Activated naive CD8-positive, alpha-beta T cell treated with anti-CD3 and anti-CD28 coated beads for 36 hours (primary cell): ENCODE measurements at regions not wholly inside any gene's neighbourhood (a gene's known extent, or its start where the extent isn't known, plus 50 kb on each side); places are given as distances from the start of the nearest gene placed in this dataset.
"Not testable (repeated sequence)": the region's sequence is repeated elsewhere in the genome, so short reads cannot be mapped to it uniquely, and the experiment has no call there.

Experiments
- DNase-seq: peaks from one replicate; pipeline ENCODE4 v3.0.0; 2021
- H3K27ac Mint-ChIP-seq: one replicate; pipeline ENCODE4 v1.8.0; 2022; ENCODE audit warnings: mild to moderate bottlenecking, moderate library complexity, mixed read lengths
- H3K27me3 Mint-ChIP-seq: one replicate; pipeline ENCODE4 v1.8.0; 2022; ENCODE audit warnings: mild to moderate bottlenecking, mixed read lengths
- H3K36me3 Mint-ChIP-seq: one replicate; pipeline ENCODE4 v1.8.0; 2021; ENCODE audit warnings: mild to moderate bottlenecking, mixed read lengths
- H3K4me1 Mint-ChIP-seq: one replicate; pipeline ENCODE4 v1.8.0; 2021; ENCODE audit warnings: mixed read lengths
- H3K4me3 Mint-ChIP-seq: one replicate; pipeline ENCODE4 v1.8.0; 2022; ENCODE audit warnings: mild to moderate bottlenecking, moderate library complexity, mixed read lengths
- H3K9me3 Mint-ChIP-seq: one replicate; pipeline ENCODE4 v1.8.0; 2022; ENCODE audit warnings: mixed read lengths

DNA sequence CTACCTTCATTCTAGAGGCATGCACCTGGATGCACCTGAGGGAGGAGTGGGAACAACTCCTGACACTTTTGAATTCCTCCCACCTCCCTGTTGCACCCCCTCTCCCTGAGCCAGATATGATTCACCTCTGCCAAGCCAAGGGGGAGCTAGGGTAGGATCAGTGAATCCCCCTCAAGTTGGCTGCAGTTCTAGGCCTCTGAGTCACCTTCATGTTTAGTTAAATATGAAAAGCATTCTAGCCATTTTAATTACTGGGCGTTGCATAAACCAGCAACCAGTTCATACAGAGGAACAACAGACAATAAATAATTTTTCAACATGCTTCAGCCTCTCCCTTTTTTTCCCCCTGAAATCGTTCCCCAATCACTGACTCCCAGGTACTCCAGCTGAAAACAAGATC, 1440.2 kb downstream of the ADGRL3 start:
- no peak for DNase-seq
- no peak overlapping the region for H3K27ac Mint-ChIP-seq
- H3K4me3 Mint-ChIP-seq: no peak overlapping the region
- H3K36me3 Mint-ChIP-seq: no peaks in the 10 kb centered on the region
- H3K4me1 Mint-ChIP-seq: no peaks in the 10 kb centered on the region
- H3K27me3 Mint-ChIP-seq: no peaks in the 10 kb centered on the region
- H3K9me3 Mint-ChIP-seq: peaks cover 6% of the 10 kb centered on the region

DNA sequence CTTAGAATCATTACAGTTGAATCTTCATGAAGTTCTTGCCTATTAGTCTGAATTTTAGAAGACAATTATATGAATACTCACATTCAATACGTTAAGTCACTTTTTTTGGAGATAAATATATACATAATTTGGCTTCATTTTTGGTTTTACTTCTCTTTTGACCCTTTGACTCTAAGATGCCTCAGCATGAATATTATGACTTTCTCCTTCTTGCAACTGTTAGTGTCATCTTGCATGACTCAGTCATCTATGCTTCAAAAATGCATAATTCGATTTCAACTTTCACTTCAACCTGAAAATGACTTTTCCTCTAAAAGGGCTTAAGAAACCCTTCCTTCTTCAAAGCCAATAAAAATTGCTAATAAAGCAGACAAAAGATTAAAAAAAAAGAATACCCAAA, 1427.5 kb downstream of the ADGRL3 start:
- Mint-ChIP-seq H3K4me3 (no peak overlapping the region), H3K36me3 (no peaks in the 10 kb centered on the region), H3K9me3 (peaks cover 6% of the 10 kb centered on the region), H3K27ac (no peak overlapping the region), H3K4me1 (no peaks in the 10 kb centered on the region), H3K27me3 (no peaks in the 10 kb centered on the region)
- no peak for DNase-seq

GRCh38 chr4:62627141-62627540, 1427.0 kb downstream of the ADGRL3 start:
- H3K4me3 Mint-ChIP-seq: no peak overlapping the region
- no peak for DNase-seq
- H3K9me3 Mint-ChIP-seq: peaks cover 5% of the 10 kb centered on the region
- no peaks in the 10 kb centered on the region for H3K36me3 Mint-ChIP-seq
- H3K27me3 Mint-ChIP-seq: no peaks in the 10 kb centered on the region
- H3K4me1 Mint-ChIP-seq: no peaks in the 10 kb centered on the region
- H3K27ac Mint-ChIP-seq: no peak overlapping the region

DNA sequence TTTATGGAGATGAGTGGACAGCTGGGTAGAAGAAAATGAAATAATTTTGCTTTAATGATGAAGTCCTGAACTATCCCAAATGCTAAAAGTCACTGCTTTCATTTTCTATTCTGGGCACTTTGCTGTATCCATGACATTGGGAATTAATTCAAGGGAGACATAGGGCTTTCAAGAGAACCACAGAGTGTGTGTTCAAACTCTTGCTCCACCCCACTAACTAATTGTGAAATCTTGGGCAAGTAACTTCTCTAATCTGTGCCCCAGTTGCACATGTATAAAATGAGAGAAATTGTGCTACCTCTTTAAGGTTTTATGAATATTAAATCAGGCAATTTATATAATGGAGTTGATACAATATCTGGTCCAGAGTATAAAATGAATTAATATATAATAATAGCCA, 1422.0 kb downstream of the ADGRL3 start:
- H3K27me3 Mint-ChIP-seq: no peaks in the 10 kb centered on the region
- H3K9me3 Mint-ChIP-seq: peaks cover 10% of the 10 kb centered on the region

DNA sequence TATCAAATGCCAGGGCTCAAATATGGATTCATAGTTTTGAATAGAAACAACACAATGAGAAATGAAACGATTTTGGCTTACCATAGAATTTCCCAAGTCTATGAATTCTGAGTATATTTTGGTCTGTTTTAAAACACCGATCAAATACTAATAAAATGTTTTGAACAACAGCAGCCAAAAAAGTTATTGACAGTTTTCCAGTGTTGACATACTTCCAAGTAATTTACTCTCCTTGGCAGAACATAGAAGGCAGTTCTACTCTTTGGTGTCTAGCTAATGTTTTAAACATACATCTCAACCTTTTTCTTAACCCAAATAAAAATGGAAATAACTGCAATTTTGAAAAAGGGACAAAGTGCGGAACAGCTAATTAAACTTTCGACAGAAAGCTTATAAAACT, 1419.8 kb downstream of the ADGRL3 start:
- DNase-seq: no peak
- Mint-ChIP-seq H3K36me3 (no peaks in the 10 kb centered on the region), H3K4me1 (no peaks in the 10 kb centered on the region), H3K9me3 (peaks cover 8% of the 10 kb centered on the region), H3K27me3 (no peaks in the 10 kb centered on the region), H3K27ac (no peak overlapping the region), H3K4me3 (no peak overlapping the region)

More for the DNA sequence above, 1422.0 kb downstream of the ADGRL3 start:
- Mint-ChIP-seq H3K27ac (no peak overlapping the region), H3K36me3 (no peaks in the 10 kb centered on the region), H3K4me1 (no peaks in the 10 kb centered on the region), H3K4me3 (no peak overlapping the region)
- no peak for DNase-seq

- Mint-ChIP-seq H3K4me1 (no peaks in the 10 kb centered on the region), H3K27me3 (no peaks in the 10 kb centered on the region), H3K27ac (no peak overlapping the region), H3K36me3 (no peaks in the 10 kb centered on the region), H3K9me3 (peaks cover 5% of the 10 kb centered on the region), H3K4me3 (no peak overlapping the region)
- DNase-seq: no peak
Measured at GRCh38 chr4:62618042-62618441, 1417.9 kb downstream of the ADGRL3 start.

GRCh38 chr4:62601737-62602136, 1401.6 kb downstream of the ADGRL3 start:
- DNase-seq: no peak
- no peaks in the 10 kb centered on the region for H3K4me1 Mint-ChIP-seq
- H3K4me3 Mint-ChIP-seq: no peak overlapping the region
- H3K27me3 Mint-ChIP-seq: no peaks in the 10 kb centered on the region
- peaks cover 3% of the 10 kb centered on the region for H3K9me3 Mint-ChIP-seq
- no peak overlapping the region for H3K27ac Mint-ChIP-seq
- no peaks in the 10 kb centered on the region for H3K36me3 Mint-ChIP-seq

- not testable (repeated sequence) for H3K9me3 Mint-ChIP-seq, H3K27ac Mint-ChIP-seq, H3K36me3 Mint-ChIP-seq, H3K4me3 Mint-ChIP-seq, H3K4me1 Mint-ChIP-seq, H3K27me3 Mint-ChIP-seq
- DNase-seq: peak; percentile 0
Measured at GRCh38 chr4:62595265-62595664, 1395.1 kb downstream of the ADGRL3 start.

- Mint-ChIP-seq H3K9me3 (peaks cover 8% of the 10 kb centered on the region), H3K27ac (no peak overlapping the region)
Measured at GRCh38 chr4:62591756-62592155, 1391.6 kb downstream of the ADGRL3 start.

DNA sequence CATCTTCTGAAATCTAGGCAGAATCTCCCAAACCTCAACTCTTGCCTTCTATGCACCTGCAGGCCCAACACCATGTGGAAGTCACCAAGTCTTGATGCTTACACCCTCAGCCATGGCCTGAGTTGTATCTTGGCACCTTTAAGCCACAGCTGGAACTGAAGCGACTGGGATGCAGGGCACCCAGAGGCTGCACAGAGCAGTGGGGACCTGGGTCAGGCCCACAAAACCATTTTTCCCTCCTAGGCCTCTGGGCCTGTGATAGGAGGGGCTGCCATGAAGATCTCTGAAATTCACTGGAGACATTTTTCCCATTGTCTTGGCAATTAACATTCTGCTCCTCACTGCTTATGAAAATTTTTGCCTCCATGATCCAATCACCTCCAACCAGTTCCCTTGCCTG, 1388.5 kb downstream of the ADGRL3 start:
- H3K36me3 Mint-ChIP-seq: no peaks in the 10 kb centered on the region
- H3K27ac Mint-ChIP-seq: no peak overlapping the region
- peaks cover 3% of the 10 kb centered on the region for H3K9me3 Mint-ChIP-seq
- H3K4me1 Mint-ChIP-seq: no peaks in the 10 kb centered on the region
- no peak overlapping the region for H3K4me3 Mint-ChIP-seq
- no peaks in the 10 kb centered on the region for H3K27me3 Mint-ChIP-seq
- DNase-seq: no peak

More at GRCh38 chr4:62591756-62592155, 1391.6 kb downstream of the ADGRL3 start:
- H3K36me3 Mint-ChIP-seq: no peaks in the 10 kb centered on the region
- DNase-seq: no peak
- H3K4me1 Mint-ChIP-seq: no peaks in the 10 kb centered on the region
- H3K4me3 Mint-ChIP-seq: no peak overlapping the region
- no peaks in the 10 kb centered on the region for H3K27me3 Mint-ChIP-seq

- H3K36me3 Mint-ChIP-seq: no peaks in the 10 kb centered on the region
- no peak for DNase-seq
- no peak overlapping the region for H3K27ac Mint-ChIP-seq
- H3K9me3 Mint-ChIP-seq: peaks cover 15% of the 10 kb centered on the region
- no peaks in the 10 kb centered on the region for H3K4me1 Mint-ChIP-seq
- H3K27me3 Mint-ChIP-seq: no peaks in the 10 kb centered on the region
- no peak overlapping the region for H3K4me3 Mint-ChIP-seq
Measured at GRCh38 chr4:62571494-62571893, 1371.4 kb downstream of the ADGRL3 start.

DNA sequence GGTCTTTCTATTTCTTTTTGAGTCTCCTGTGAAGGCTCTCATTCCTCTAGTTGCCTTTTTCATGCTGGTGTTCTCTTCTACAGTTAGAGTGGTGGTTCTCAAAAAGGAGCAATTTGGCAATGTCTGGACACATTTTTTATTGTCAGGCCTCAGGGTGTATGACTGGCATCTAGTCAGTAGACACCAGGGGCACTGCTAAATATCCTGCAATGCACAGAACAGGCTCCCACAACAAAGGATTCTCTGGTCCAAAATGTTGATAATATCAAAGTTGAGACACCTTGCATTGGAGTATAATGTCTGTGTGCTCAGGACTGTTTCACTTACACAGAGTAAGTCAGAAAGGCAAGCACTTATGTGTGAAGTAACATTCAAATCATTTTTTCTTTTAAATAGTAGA, 1360.7 kb downstream of the ADGRL3 start:
- no peak for DNase-seq
- Mint-ChIP-seq H3K9me3 (peaks cover 11% of the 10 kb centered on the region), H3K27me3 (no peaks in the 10 kb centered on the region), H3K4me3 (no peak overlapping the region), H3K27ac (no peak overlapping the region), H3K4me1 (no peaks in the 10 kb centered on the region), H3K36me3 (no peaks in the 10 kb centered on the region)

DNA sequence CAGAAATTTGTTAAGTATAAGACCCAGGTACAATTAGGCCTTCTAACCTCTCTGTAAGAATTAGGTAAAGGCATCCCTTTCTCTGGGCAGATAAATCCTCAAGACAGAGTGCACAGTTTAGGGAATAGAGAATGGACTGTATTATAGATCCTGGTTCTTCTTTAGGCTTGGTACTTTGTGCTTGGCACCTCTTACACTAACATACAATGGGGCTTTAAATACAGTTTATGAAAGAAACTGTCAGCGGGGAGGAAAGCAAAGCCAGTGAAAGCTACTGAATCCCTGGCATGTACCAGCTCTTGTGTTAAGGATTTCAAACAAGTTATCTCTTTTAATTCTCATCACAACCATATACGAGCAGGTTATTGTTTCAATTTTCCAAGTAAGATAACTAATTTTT, 1350.0 kb downstream of the ADGRL3 start:
- DNase-seq: no peak
- no peak overlapping the region for H3K4me3 Mint-ChIP-seq
- H3K9me3 Mint-ChIP-seq: no peaks in the 10 kb centered on the region
- no peaks in the 10 kb centered on the region for H3K27me3 Mint-ChIP-seq
- no peaks in the 10 kb centered on the region for H3K36me3 Mint-ChIP-seq
- H3K27ac Mint-ChIP-seq: no peak overlapping the region
- no peaks in the 10 kb centered on the region for H3K4me1 Mint-ChIP-seq

GRCh38 chr4:62549601-62550000, 1349.5 kb downstream of the ADGRL3 start:
- H3K4me3 Mint-ChIP-seq: no peak overlapping the region
- no peak for DNase-seq
- H3K4me1 Mint-ChIP-seq: no peaks in the 10 kb centered on the region
- H3K9me3 Mint-ChIP-seq: no peaks in the 10 kb centered on the region
- H3K27ac Mint-ChIP-seq: no peak overlapping the region
- no peaks in the 10 kb centered on the region for H3K27me3 Mint-ChIP-seq
- H3K36me3 Mint-ChIP-seq: no peaks in the 10 kb centered on the region

- no peaks in the 10 kb centered on the region for H3K27me3 Mint-ChIP-seq
- no peaks in the 10 kb centered on the region for H3K9me3 Mint-ChIP-seq
- no peaks in the 10 kb centered on the region for H3K4me1 Mint-ChIP-seq
- no peak overlapping the region for H3K27ac Mint-ChIP-seq
- H3K36me3 Mint-ChIP-seq: no peaks in the 10 kb centered on the region
- DNase-seq: no peak
- no peak overlapping the region for H3K4me3 Mint-ChIP-seq
Measured at GRCh38 chr4:62548765-62549164, 1348.6 kb downstream of the ADGRL3 start.

GRCh38 chr4:62548108-62548524, 1348.0 kb downstream of the ADGRL3 start:
- Mint-ChIP-seq H3K4me1 (no peaks in the 10 kb centered on the region), H3K36me3 (no peaks in the 10 kb centered on the region), H3K27me3 (no peaks in the 10 kb centered on the region), H3K4me3 (no peak overlapping the region), H3K27ac (no peak overlapping the region), H3K9me3 (no peaks in the 10 kb centered on the region)
- DNase-seq: no peak

DNA sequence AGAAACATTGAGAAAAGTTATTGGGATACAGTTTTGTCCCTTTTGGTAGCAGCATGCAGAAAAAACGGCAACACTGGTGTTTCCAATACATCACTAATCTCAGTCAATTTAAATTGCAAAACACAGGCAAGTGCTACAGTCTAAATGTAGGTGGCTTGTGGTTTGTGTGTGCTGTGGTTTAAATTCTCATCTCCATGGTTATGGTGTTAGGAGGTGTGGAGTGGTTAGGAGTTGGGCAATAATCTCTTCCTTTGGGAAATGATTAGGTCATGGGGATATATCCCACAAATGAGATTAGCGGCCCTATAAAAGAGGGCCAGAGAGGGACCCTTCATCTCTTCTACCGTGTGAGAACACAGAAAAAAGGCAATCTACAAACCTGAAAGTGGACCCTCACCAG, 1344.3 kb downstream of the ADGRL3 start:
- no peak overlapping the region for H3K27ac Mint-ChIP-seq
- DNase-seq: no peak
- peaks cover 5% of the 10 kb centered on the region for H3K9me3 Mint-ChIP-seq
- no peaks in the 10 kb centered on the region for H3K36me3 Mint-ChIP-seq
- H3K4me1 Mint-ChIP-seq: no peaks in the 10 kb centered on the region
- no peaks in the 10 kb centered on the region for H3K27me3 Mint-ChIP-seq
- no peak overlapping the region for H3K4me3 Mint-ChIP-seq
